ENCODE measurements at regions not wholly inside any gene's neighbourhood (a gene's known extent, or its start where the extent isn't known, plus 50 kb on each side); places are given as distances from the start of the nearest gene placed in this dataset.

DNA sequence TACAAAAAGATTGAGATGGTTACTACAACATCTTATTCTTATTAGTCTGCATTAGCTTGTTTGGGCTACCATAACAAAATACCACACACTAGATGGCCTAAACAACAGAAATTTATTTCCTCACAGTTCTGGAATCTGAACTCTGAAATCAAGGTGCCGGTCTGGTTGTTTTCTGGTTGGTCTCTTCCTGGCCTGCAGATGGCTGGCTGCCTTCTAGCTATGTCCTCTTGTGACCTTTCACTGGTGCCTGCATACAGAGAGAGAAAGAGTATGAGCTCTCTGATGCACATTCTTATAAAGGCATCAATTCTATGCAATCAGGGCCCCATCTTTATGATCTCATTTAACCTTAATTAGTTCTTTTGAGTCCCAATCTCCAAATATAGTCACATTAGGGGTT is 696.5 kb downstream of the TDRD15 start:
- Histone ChIP-seq H3K4me3 (ENCODE audit: low read depth, low read length) (no peak overlapping the region), H3K9me3 (no peaks in the 10 kb centered on the region), H3K27me3 (no peaks in the 10 kb centered on the region), H3K4me1 (no peaks in the 10 kb centered on the region; the same call in 1 of the 2 replicates), H3K36me3 (no peaks in the 10 kb centered on the region)
- TF ChIP-seq CTCF (IDR thresholded peaks at IDR 0.05; ENCODE audit: low read depth, low read length) = 0 out of 2 replicates have a peak, but pooled peaks have one; percentile 3
- DNase-seq = peak; percentile 11

- H3K4me3 ChIP-seq (ENCODE audit: low read depth, low read length) = no peak overlapping the region
- TF ChIP-seq CTCF (IDR thresholded peaks at IDR 0.05; ENCODE audit: low read depth, low read length) = no peak
- H3K36me3 ChIP-seq = no peaks in the 10 kb centered on the region
- no peaks in the 10 kb centered on the region; the same call in 1 of the 2 replicates for H3K4me1 ChIP-seq
- H3K9me3 ChIP-seq = no peaks in the 10 kb centered on the region
- no peak for DNase-seq
- H3K27me3 ChIP-seq = no peaks in the 10 kb centered on the region
Measured at GRCh38 chr2:21821672-21822227, 698.0 kb downstream of the TDRD15 start.

GRCh38 chr2:21822505-21822904 is 698.7 kb downstream of the TDRD15 start:
- DNase-seq = no peak
- TF ChIP-seq CTCF (IDR thresholded peaks at IDR 0.05; ENCODE audit: low read depth, low read length) = no peak
- H3K36me3 ChIP-seq = no peaks in the 10 kb centered on the region
- H3K4me3 ChIP-seq (ENCODE audit: low read depth, low read length) = no peak overlapping the region
- H3K4me1 ChIP-seq = no peaks in the 10 kb centered on the region; the same call in 1 of the 2 replicates
- H3K27me3 ChIP-seq = no peaks in the 10 kb centered on the region
- H3K9me3 ChIP-seq = no peaks in the 10 kb centered on the region

GRCh38 chr2:21833767-21834166 is 710.0 kb downstream of the TDRD15 start:
- H3K9me3 ChIP-seq = no peaks in the 10 kb centered on the region
- DNase-seq = no peak
- no peaks in the 10 kb centered on the region for H3K27me3 ChIP-seq
- no peak overlapping the region for H3K4me3 ChIP-seq (ENCODE audit: low read depth, low read length)
- H3K4me1 ChIP-seq = no peaks in the 10 kb centered on the region
- no peaks in the 10 kb centered on the region for H3K36me3 ChIP-seq
- no peak for TF ChIP-seq CTCF (IDR thresholded peaks at IDR 0.05; ENCODE audit: low read depth, low read length)

GRCh38 chr2:21836261-21836660 is 712.5 kb downstream of the TDRD15 start:
- H3K4me3 ChIP-seq (ENCODE audit: low read depth, low read length) = no peak overlapping the region
- H3K36me3 ChIP-seq = no peaks in the 10 kb centered on the region
- DNase-seq = no peak
- TF ChIP-seq CTCF (IDR thresholded peaks at IDR 0.05; ENCODE audit: low read depth, low read length) = no peak
- no peaks in the 10 kb centered on the region for H3K9me3 ChIP-seq
- no peaks in the 10 kb centered on the region for H3K27me3 ChIP-seq
- H3K4me1 ChIP-seq = no peaks in the 10 kb centered on the region

- TF ChIP-seq CTCF (IDR thresholded peaks at IDR 0.05; ENCODE audit: low read depth, low read length) = no peak
- Histone ChIP-seq H3K27me3 (no peaks in the 10 kb centered on the region), H3K36me3 (no peaks in the 10 kb centered on the region), H3K4me1 (no peaks in the 10 kb centered on the region), H3K4me3 (ENCODE audit: low read depth, low read length) (no peak overlapping the region), H3K9me3 (no peaks in the 10 kb centered on the region)
- DNase-seq = no peak
Measured at GRCh38 chr2:21836719-21837118, 713.0 kb downstream of the TDRD15 start.

All from BE2C (cell line).